HG02759 (cell line): ENCODE measurements at regions not wholly inside any gene's neighbourhood (a gene's known extent, or its start where the extent isn't known, plus 50 kb on each side); places are given as distances from the start of the nearest gene placed in this dataset.
"Not testable (repeated sequence)": the region's sequence is repeated elsewhere in the genome, so short reads cannot be mapped to it uniquely, and the experiment has no call there.

Source experiments
- ATAC-seq: cut with Tn5 transposase; IDR thresholded peaks from one replicate; pipeline ENCODE4 v1.9.1; 2021; ENCODE audit warnings: mild to moderate bottlenecking, moderate library complexity; ENCODE audit not compliant: unreplicated experiment

DNA sequence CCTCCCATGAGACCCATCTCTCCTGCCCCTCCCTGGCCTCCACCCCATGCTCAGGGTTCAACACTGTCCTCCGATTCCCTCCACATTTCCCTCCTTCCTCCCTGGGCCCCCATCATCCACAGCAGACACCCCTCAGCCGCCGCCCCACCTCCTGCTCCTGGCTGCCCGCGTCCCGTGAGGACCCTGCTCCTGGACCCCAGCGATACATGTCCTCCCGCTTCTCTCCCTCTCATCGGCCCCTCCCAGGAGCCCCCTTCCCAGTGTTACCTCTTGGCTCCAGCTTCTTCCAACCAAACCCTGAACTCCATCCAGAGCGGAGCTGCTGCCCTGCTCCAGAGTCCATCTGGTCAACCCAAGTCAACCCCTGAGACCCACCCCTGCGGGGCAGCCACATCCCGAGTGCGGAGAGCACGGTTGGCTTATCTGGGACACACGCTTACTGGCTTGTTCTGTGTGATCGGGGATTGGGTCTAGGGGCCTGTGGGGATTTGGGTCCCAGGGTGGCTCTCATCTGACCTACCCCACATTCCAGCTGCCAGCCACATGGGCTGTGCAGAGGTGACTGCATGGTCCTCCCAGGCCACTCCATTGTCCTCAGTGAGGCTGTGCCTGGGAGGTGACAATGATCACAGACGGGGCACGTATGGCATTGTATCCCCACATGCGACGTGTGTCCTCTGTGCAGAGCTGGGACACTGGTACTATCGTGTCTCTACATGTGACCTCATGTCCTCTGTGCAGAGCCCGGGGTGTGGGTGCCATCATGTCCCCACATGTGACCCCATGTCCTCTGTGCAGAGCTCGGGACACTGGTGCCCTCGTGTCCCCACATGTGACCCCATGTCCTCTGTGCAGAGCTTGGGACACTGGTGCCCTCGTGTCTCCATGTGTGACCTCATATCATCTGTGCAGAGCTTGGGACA is 333.6 kb downstream of the ADGRD1 start:
- no peak for ATAC-seq

DNA sequence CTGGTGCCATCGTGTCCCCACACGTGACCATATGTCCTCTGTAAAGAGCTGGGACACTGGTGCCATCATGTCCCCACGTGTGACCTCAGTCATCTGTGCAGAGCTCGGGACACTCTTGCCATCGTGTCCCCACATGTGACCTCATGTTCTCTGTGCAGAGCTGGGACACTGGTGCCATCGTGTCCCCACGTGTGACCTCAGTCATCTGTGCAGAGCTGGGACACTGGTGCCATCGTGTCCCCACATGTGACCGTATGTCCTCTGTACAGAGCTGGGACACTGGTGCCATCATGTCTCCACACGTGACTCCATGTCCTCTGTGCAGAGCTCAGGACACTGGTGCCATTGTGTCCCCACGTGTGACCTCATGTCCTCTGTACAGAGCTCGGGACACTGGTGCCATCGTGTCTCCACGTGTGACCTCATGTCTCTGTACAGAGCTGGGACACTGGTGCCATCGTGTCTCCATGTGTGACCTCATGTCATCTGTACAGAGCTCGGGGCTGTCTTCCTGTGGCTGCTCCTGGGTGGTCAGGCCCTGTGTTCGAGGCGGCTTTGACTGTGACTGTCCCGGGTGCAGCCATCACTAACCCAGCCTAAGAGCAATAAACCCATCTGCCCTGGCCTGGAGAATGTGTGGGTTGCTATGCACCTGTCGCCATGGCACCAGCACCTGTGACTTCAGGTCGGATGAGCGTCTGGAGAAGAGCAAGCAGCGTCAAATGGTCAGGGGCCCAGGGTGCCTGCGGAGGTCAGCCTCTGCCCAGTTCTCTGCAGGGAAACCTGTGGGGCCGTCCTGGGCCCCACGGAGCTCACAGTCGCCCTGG is 334.4 kb downstream of the ADGRD1 start:
- ATAC-seq, result no peak

DNA sequence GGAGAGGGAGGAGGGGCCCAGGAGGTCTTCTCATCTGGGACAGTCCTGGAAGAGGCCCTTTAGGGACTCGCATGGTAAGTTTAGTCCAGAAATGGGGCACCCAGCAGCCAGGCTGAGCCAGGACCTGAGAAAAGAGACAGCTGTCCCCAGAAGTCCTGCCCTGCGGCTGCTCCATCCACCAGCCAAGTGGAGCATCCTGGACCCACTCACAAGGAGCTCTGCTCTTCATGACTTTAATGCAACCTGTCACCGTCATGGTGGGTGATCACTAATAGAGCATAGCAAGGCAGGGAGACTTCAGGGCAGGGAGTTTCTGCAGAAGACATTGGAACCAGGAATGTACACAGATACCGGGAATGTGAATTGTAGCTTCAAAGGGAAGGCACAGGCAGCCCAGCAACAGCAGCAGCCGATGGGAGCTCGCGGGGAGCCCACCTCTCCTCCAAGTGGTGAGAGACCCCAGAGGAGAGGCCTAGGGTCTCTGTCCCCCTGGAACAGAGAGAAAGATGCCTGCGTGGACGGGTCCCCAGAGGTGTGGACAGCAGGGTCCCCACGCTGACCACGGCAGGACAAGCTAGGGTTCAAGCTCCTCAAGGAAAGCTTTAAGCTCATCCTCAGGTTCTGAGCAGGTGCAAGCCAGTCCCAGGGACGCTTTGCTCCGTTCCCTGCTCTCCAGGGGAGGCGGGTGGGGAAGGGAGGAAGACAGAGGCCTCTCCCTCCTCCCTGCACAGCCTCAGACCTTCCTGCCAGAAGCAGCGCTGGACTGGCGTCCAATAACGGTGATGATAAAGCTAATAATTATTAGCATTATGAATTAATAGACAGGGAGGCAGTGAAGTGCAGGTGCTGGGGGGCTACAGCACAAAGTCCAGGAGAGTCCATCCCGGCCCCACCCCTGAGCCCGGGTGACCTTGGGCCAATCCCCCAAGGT is 335.3 kb downstream of the ADGRD1 start:
- not testable (repeated sequence) for ATAC-seq

DNA sequence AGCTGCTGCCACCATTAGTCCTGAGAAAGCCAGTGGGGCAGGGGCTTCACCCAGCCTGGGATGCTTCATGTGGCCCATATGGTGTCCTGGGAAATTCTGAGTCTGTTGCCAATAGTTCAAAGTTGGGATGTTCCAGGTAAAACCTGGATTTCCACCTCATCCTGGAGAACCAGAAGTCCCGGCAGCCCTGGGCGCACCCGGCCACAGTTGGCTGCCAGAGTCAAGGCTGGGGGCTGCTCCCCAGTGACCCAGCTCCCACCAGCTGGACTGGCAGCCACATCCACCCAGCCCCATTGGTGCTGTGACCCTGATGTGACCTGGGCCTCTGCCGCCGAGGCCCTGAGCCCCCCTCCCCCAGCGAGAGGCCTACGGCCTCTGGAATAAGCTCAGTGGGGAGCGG is 336.1 kb downstream of the ADGRD1 start:
- ATAC-seq, result not testable (repeated sequence)

DNA sequence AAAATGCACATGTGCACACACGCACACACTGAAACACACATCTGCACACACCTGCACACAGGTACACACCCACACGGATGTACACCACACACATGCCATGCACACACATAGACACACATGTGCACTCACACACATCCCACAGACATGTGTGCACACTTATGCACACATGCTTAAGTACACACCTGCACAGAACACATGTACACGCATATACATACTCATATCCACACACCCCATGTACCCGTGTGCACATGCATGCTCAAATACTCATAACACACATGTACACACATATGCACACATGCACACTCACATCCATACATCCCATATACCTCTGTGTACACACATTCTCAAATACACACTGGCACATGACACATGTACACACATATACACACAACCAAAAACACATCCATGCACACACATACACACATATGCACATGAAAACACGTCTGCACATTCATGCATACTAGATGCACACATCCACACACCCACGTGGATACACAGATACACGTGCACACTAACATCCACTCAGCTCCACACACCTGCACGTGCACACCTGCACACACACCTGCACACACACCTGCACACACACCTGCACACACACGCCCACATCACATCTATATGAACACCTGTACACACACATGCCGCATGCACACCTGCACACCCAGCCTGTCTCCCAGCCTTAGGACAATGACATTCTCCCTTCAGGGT is 336.7 kb downstream of the ADGRD1 start:
- no peak for ATAC-seq

DNA sequence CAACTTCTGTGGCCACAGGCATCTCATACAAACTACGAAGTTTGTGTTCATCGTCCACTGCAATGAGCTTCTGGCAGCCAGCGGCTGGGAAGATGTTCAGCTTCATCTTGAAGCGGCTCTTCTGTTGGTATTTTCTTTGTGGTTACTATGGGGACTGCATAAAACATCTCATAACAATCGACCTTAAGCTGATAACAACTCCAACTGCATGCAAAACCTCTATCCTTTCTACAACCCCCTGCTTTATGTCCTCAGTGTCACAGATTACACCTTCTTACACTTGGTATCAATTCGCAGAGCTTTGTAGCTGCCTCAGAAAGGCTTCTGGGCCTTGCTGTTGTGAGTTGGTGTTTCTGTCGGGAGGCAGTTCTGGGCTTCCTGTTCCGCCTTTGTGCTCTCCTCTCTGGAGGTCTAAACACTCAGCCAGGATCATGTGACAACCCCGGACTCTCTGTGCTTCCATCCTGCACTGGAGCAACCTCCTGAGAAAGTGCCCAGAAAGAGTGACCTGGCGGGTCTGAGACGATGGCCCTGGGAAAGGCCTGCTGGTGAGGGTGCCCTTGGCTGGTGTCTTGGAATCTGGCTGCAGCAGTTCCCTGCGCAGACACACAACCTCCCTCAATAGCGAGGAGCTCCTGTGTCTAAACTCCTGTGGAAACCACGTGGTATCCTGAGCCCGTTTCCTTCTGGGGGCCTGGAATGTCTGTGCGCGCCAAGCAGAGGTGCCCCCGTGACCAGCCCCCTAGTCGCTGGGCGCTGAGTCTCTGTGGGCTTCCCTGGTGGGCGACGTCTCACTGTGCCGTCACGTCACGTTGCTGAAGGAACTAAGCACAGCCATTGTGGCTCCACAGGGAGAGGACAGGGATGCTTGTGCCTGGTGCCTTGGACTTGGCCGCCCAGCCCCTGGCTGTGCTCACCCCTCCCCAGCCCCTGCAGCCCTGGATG is 339.6 kb downstream of the ADGRD1 start:
- not testable (repeated sequence) for ATAC-seq

DNA sequence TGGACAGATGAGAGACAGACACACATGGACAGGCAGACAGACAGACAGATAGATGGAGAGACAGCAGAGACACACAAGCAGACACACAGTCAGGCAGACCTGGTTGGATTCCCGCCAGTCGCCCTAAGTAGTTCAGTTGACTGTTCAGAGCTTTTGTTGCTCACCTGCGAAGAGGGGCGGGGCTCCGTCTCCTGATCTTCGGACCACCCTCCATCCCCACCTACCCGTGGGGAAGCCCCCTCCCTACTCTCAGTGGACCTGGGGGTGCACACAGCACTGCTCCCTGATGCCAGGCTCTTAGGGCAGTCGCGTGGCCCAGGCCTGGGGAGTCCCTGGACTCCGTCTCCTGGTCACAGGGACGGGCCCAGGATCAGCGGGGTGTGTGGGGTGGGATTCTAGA is 341.0 kb downstream of the ADGRD1 start:
- ATAC-seq, result not testable (repeated sequence)

DNA sequence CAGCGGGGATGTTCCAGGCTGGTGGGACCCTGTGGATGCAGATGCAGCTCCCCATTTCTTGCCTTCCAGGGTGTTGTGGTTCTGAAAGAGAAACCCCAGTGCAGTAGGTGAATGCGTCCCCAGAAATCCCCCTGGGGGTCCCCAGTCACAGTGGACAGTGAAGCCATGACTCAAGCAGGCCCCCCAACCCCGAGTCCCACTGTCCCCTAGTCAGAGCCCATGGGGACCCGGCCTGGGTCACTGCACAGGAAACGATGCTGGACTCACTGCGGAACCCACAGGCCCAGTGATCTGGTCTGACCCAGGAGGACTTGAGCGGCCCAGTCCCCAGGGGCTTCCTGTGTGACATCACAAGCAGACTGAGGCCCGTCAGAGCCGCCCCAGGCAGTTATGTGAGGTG is 341.4 kb downstream of the ADGRD1 start:
- ATAC-seq, result not testable (repeated sequence)

DNA sequence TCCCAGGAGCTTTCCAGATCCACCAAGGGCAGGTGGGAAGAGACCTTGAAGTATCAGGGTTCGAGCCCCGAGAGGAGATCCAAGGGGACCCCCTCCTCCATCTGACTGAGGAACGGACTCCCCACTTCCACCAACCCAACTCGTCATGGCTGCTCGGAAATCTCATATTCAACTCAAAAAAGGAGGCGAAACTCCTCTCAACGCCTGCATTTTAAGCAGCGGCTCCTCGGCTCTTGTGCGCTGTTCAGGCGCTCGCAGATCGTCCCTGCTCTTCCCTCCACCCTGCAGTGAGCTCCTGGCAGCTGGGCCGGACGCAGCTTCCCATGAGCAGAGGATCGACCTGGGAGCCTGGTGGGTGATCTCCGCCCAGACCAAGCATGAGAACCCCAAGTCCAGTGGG is 341.9 kb downstream of the ADGRD1 start:
- not testable (repeated sequence) for ATAC-seq

DNA sequence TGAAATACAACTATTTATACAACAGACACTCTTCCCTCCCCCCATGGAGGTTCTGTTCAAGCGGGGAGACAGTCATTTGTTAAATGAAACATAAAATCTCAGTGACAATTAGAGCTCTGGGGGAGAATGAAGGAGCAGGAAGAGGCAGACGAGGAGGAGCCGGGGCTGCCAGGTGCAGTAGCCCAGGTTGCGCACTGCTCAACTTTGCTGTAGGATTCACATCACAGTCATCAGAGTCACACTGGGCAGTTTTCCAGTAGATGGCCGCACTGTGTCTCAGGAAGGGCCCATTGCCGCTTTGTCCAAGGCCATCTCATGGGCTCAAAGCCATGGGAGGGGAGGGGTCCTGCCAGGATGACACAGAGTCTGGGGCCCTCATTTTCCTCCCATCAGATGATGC is 342.4 kb downstream of the ADGRD1 start:
- ATAC-seq, result not testable (repeated sequence)

DNA sequence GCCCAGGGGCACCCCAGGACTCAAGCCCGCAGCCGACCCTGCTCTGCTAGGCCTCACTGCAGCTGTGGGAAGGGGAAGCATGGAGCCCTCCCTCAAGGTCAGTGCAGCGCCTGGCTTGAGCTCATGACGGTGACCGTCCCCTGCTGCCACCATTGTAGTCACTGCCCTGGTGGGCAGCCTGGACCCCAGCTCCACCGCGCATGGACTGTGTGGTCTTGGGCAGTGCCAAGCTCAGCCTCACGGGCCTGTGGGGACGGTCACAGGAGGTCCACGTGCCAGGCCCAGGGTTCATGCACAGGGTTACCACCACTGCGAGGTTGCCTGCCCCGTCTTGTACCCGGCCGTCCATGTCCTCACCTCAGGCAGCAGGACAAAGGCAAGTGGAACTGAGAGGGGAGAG is 342.9 kb downstream of the ADGRD1 start:
- not testable (repeated sequence) for ATAC-seq

DNA sequence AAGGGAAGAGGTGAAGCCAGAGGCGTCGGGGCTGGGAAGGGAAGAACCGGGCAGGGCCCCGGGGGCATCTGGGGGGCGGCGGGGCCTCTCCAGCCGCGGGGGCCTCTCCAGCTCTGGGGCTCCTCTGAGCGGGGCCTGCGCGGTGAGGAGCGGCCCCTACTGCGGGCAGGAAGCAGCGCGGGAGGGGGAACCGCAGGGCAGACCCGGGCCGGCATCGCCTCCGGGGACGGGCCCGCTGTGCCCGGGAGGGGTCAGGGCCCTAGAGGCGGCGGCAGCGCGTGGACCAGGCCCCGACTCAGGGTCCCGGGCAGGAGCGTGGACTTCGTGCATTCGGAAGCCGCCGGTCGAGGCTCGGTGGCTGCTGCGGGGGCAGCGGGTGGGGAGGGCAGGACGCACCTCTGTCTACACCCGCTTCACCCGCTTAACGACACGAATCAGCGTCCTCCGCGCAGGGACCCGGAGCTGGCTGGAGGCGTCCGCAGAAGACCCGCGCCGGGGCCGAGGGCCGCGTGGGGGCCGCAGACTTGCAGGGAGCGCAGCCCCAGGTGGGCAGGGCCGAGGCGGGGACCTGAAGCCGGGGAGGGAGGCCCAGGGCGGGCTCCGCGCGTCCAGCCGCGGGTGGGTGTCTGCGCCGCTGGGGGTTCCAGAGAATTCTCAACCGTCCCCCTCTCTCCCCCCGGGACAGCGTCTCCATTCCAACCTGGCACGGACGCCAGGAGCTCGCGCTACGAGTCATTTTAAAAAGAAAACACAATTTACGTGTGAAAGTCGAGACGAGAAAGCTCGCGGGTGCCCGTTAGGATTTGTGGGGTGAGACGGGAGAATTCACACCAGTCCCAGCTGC is 345.0 kb downstream of the ADGRD1 start:
- ATAC-seq, result not testable (repeated sequence)

DNA sequence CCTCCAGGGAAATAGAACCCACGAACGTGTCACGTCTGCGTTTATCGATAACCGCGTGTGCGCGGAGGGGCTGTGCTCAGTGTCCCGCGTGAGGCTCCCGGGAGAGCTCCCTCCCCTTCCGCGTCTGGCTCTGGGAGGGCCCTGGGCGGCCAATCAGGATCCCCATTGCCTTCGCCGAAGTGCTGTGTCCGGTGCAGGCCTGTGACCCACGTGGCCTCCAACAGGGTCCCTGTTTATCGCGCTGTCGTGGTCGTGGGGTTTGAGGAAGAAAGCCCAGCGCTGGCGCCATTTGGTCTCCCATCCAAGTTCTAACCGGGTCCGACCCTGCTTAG is 345.6 kb downstream of the ADGRD1 start:
- ATAC-seq, result not testable (repeated sequence)

DNA sequence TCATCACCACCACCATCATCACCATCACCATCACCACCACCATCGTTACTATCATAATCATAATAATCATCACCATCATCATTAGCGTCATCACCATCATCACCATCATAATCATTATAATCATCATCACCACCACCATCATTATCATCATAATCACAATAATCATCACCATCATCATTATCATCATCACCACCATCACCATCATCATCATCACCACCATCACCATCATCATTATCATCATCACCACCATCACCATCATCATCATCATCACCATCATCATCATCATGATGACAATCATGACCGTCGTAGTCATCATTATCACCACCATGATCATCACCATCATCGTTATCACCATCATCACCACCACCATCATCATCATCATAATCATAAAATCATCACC is 349.9 kb downstream of the ADGRD1 start:
- not testable (repeated sequence) for ATAC-seq

DNA sequence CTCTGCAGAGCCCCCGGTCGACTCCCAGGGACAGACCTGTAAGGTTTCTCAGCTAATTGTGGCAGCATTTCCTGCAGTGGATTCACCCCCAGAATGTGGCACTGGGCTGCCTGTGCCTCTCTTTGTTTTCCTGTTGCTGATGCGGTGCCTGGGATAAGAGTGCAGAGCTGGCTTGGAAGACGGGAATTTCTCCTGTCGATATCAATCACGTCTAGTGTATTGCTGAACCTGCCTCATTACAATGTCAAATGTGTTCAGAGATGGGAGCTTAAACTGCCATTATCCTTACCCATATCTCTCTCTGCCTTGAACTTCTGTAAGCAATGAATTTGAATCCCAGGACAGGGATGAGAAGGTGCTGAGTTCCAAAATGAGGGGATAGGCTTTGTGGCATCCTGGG is 350.9 kb downstream of the ADGRD1 start:
- not testable (repeated sequence) for ATAC-seq

DNA sequence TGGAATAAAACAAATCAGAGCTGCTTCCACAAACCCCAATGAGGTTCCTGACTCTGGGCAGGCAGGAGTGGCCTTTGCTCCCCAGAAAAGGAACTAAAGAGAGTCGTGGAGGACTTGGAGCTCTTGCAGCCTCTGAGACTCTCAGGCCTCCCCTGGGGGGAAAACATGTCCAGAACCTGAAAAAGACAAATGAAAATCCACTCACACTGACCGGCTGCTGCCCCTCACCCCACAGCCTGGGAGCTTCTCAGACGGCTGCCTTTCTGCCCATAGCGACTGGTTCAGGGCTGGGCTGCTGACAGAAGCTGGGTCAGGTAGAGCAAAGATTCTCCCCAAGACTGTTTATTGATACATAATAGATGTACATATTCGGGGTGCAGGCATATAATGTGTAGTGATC is 356.0 kb downstream of the ADGRD1 start:
- no peak for ATAC-seq

DNA sequence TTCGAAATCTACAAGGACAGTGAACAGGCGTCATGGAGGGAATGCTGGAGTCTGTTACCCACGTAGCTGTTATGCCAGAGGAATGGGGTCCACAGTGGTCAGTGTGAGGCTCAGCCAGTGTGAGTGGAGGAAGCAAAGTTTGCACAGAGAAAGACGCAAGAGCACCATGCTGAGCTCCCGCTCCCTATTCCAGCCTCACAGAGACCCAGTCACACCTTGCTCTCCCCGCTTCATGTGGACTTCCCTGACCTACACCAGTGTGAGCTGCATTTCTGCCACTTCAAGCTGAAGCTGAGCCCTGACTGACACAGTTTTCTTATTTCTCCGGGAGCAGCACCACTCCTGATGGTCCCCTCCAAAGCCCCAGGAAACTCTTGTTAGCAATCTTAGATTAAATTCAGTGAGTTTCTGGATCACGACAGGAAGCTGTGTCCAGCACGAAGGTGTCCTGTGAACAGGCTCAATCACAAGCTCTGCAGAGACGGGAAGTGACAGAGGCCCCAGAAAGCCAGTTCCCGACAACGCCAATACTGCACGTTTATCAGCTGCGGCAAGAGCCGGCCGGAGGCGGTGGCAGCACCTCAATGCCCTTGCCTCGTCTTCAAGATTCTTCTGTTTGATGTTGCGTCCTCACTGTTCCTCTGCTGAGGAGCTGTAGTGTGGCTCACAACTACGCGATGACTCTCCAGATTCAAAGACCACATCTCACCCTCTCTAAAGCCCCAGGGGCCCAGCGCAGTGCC is 356.7 kb downstream of the ADGRD1 start:
- not testable (repeated sequence) for ATAC-seq
